ENCODE measurements at regions not wholly inside any gene's neighbourhood (a gene's known extent, or its start where the extent isn't known, plus 50 kb on each side); places are given as distances from the start of the nearest gene placed in this dataset.

- TF ChIP-seq CTCF (tag by site-specific recombination; IDR thresholded peaks at IDR 0.05) (no peak), SETDB1 (IDR thresholded peaks at IDR 0.05; ENCODE audit: insufficient read length, low read length) (no peak), ZNF660 (tag by site-specific recombination; IDR thresholded peaks at IDR 0.05) (no peak), ZNF596 (tag by site-specific recombination; IDR thresholded peaks at IDR 0.05) (no peak)
- TF ChIP-seq, protein P1, sequence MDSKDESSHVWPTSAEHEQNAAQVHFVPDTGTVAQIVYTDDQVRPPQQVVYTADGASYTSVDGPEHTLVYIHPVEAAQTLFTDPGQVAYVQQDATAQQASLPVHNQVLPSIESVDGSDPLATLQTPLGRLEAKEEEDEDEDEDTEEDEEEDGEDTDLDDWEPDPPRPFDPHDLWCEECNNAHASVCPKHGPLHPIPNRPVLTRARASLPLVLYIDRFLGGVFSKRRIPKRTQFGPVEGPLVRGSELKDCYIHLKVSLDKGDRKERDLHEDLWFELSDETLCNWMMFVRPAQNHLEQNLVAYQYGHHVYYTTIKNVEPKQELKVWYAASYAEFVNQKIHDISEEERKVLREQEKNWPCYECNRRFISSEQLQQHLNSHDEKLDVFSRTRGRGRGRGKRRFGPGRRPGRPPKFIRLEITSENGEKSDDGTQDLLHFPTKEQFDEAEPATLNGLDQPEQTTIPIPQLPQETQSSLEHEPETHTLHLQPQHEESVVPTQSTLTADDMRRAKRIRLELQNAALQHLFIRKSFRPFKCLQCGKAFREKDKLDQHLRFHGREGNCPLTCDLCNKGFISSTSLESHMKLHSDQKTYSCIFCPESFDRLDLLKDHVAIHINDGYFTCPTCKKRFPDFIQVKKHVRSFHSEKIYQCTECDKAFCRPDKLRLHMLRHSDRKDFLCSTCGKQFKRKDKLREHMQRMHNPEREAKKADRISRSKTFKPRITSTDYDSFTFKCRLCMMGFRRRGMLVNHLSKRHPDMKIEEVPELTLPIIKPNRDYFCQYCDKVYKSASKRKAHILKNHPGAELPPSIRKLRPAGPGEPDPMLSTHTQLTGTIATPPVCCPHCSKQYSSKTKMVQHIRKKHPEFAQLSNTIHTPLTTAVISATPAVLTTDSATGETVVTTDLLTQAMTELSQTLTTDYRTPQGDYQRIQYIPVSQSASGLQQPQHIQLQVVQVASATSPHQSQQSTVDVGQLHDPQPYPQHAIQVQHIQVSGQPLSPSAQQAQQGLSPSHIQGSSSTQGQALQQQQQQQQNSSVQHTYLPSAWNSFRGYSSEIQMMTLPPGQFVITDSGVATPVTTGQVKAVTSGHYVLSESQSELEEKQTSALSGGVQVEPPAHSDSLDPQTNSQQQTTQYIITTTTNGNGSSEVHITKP (tag by site-specific recombination; IDR thresholded peaks at IDR 0.05) = no peak
These were observed 184.5 kb downstream of the CLCN4 start for GRCh38 chrX:10341309-10341708.

All from HEK293 (cell line).